ENCODE measurements at regions not wholly inside any gene's neighbourhood (a gene's known extent, or its start where the extent isn't known, plus 50 kb on each side); places are given as distances from the start of the nearest gene placed in this dataset.
"Not testable (repeated sequence)": the region's sequence is repeated elsewhere in the genome, so short reads cannot be mapped to it uniquely, and the experiment has no call there.

DNA sequence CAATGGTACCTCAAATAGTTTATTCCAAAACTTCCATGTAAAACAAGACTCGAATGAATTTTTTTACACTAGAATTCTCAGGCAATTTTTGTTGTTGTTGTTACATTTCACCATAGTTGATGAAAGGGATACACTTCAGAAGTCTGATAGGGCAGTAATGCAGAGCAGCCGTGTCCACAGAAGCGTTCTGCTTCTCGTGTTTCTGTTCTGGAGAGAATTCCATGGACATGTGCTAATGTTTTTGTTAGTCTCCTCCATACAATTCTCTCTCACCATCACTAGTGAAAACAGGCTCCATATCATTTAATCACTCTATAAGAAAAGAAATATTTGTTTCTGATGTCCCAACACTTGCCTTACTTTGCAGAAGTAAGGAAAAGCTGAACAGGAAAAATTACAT is 606.1 kb downstream of the SLC16A7 start:
- DNase-seq, result no peak

DNA sequence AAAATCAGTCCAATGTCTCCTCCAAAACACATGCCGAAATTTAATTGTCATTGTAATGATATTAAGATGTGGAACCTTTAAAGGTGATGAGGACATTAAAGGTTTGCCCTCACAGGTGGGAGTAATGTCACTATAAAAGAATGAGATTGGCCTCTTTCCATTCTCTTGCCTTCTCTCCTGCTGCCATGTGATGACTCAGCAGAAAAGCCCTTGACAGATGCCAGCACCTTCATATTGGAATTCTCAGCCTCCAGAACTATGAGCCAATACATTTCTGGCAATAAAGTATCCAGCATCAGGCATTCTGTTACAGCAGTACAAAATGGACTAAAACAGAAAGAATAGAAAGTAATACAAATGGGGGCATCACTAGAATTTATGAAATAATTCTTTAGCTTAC is 609.7 kb downstream of the SLC16A7 start:
- no peak for DNase-seq

DNA sequence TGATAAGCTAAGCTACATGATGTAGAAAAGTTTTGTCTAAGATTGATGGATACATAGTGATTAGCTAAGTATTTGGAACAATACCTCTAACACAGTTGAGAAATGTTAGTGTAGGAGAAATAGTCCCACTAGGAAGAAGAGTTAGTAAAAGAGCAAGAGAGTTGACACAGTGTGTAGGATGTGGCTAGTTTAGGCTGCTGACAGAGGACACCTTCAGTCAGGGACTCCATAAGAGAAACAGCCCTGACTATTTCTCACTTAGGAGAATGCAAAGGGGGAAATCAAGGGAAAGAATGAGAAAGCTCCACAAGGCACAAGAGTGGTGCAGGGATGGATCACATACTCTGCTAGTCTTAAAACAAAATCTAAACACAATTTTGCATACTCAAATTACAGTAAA is 613.7 kb downstream of the SLC16A7 start:
- DNase-seq, result no peak

DNA sequence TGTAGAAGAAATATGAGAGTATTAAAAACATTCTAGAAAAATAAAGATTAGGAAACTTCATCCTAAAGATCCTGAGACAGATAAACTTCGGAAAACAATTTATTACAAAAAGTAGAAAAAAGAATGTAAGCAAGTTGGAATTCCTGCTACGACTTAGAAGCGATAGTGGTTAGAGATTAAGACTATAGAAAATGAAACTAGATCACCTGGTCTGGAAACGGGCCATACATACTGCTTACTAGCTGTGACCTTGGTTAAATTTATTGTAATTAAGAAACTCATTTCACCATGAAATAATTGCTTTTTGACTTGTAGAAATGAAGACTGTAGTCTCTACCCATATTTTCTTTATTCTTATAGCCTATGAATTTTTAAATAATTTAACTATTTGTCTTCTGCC is 614.1 kb downstream of the SLC16A7 start:
- DNase-seq, result no peak

DNA sequence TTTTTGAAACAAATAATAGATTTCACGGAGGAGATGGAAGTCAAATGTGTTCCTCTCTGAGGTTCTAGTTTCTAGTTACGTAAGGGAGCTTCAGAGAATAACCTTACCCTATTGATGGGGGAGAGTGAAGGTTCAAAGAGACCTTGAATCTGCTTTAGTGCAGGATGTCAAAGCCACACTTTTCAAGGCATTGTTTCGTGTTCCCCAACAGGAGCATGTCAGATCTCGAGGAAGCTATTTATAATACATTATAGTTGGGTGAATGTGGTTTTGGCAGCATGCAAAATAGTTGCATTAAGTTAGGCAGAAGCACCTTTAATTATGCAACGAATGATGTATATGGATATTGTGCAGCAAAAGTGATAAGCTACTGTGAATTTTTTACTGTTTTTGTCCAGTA is 614.9 kb downstream of the SLC16A7 start:
- DNase-seq, result no peak

DNA sequence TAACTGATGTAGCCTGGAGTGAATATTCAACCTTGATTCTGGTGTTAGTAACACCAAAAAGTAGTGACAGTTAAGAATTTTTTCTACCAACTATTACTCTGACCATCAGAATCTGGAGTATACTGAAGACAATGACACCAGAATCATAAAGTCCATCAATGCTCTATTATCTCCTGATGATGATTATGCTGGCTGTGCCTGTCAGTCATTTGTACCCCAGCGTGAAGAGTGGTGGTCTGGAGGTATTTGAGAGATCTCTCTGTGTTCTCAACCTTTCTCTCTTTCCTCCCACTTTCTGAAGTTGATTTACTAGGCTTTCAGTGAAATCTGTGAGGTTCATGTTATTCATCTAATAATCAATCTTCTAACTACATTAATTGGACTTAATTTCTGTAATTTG is 615.4 kb downstream of the SLC16A7 start:
- no peak for DNase-seq

DNA sequence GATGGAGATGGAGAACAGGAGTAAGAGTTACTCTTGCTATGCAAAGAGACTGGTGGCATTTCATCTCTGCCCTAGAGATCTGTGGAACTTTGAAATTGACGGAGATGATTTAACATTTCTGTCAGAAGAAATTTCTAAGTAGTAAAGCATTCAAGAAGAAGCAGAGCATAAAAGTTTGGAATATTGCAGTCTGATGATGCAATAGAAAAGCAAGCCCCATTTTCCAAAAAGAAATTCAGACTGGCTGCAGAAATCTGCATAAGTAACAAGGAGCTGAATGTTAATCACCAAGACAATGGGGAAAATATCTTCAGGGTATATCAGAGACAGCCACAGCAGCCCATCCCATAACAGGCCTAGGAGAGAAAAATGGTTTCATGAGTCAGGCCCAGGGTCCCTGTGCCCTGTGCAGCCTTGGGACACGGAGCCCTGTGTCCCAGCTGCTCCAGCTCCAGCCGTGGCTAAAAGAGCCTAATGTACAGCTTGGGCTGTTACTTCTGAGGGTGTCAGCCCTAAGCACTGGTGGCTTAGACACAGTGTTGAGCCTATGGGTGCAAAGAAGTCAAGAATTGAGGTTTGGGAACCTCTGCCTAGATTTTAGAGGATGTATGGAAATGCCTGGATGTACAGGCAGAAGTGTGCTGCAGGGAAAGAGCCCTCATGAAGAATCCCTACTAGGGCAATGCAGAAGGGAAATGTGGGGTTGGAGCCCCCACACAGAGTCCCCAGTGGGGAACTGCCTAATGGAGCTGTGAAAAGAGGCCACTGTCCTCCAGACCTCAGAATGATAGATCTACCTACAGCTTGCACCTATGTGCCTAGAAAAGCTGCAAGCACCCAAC is 616.6 kb downstream of the SLC16A7 start:
- no peak for DNase-seq

DNA sequence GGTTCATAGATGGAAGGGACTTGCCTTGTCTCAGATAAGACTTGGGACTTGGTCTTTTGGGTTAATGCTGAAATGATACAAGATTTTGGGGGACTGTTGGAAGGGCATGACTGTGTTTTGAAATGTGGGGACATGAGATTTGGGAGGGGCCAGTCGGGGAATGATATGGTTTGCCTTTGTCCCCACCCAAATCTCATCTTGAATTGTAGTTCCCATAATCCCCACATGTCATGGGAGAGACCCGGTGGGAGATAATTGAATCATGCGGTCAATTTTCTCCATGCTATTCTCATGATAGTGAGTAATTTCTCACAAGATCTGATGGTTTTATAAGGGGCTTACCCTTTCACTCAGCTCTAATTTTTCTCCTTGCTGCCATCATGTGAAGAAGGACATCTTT is 617.4 kb downstream of the SLC16A7 start:
- not testable (repeated sequence) for DNase-seq

DNA sequence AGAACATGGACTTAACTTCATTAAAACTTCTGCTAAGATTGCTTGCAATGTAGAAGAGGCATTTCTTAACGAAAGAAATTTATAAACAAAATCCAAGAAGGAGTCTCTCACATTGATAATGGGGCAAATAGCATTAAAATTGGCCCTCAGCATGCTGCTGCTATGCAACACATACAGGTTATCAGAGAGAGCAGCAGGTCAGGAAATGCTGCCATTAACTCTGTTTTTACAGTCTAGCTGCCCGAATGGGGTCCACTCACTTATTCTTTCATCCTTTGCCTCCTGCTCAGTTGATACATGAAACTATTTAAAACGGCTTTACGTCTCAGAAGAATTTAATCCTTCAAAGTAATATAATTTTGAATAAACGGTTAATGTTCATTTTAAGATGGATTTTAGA is 620.4 kb downstream of the SLC16A7 start:
- no peak for DNase-seq

DNA sequence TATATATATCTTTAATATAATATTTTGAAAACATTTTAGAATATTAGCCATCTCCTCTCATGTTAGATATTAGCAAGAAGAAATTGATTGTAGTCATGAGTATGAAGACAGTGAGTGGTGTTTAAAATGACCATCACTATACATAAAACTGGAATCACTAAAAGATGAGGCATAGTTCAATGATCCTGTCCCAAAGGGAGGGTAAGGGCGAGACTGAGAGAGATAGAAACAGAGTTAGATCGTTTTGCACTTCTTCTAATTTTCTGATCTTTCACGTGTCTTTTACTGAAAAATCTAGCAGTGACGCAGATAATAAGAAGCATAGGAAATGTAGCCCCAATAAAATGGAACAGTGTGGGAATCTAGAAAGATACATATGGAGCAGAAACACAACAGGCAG is 627.4 kb downstream of the SLC16A7 start:
- DNase-seq, result no peak

DNA sequence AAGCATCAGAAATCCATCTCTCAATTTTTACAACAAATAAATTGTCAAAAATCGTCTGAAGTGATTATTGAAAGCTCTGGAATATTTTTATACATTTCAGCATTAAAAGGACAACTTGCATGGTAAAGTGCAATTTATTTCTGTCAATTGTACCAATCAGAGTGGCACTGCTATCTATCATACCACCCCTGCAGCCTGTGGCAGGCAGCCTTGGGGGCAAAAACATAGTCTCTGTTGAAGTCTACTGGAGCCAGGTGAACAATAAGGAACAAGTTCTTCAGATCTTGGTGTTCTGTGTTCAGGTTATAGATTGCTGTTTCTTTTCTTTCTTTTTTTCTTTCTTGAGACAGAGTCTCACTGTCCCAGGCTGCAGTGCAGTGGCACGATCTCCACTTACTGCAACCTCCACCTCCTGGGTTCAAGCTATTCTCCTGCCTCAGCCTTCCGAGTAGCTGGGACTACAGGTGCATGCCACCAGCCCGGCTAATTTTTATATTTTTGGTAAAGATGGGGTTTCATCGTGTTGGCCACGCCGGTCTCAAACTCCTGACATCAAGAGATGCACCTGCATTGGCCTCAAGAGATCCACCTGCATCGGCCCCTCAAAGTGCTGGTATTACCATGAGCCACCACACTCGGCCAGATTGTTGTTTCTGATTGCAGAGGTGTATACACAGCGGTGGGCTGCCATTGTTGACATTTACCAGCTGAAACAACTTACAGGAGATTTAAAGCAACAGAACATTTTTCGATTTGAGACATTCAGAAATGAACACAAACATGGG is 629.6 kb downstream of the SLC16A7 start:
- no peak for DNase-seq

DNA sequence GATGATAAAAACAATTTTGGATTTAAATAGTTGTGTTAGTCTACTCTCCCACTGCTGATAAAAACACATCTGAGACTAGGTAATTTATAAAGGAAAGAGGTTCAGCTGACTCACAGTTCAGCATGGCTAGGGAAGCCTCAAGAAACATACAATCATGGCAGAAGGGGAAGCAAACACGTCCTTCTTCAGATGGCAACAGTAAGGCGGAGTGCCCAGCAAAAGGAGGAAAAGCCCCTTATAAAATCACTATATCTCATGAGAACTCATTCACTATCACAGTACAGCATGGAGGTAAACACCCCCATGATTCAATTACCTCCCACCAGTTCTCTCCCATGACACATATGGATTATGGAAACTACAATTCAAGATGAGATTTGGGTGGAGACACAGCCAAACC is 632.1 kb downstream of the SLC16A7 start:
- no peak for DNase-seq

DNA sequence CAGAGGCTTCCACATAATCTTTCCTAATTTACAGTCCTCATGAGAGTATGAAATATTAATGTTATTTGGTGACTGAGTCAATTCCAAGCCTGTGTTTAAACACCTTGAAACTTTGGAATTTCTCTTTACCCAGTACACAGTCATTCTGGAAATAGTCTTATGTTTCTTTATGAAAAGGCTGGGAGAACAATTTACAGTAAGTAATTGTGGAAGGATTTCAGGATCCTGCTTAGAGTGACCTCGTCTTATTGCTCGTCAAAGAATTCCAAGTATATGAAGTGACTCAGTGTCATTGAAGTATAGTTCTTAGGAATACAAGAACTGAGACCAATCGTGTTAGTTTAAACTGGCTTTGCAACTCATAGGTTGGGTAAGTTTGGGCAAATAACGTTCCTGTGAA is 634.2 kb downstream of the SLC16A7 start:
- no peak for DNase-seq

DNA sequence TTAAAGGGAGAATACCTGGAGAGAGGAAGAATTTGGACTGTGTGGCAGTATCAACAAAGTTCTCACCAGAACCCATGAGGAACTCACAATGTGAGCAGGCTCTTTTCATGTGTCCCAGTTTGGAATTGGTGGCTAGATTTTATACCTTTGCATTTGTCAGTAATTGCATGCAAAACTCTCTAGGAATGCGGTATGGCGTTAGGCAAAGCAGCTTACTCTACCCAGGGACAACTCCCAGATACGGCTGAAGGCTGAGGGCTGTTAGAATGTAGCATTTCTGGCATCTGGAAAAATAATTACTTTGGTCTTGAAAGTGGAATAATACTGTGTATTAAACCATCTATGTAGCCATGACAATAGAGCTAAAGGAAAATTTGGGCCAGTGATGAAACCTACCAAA is 635.5 kb downstream of the SLC16A7 start:
- no peak for DNase-seq

DNA sequence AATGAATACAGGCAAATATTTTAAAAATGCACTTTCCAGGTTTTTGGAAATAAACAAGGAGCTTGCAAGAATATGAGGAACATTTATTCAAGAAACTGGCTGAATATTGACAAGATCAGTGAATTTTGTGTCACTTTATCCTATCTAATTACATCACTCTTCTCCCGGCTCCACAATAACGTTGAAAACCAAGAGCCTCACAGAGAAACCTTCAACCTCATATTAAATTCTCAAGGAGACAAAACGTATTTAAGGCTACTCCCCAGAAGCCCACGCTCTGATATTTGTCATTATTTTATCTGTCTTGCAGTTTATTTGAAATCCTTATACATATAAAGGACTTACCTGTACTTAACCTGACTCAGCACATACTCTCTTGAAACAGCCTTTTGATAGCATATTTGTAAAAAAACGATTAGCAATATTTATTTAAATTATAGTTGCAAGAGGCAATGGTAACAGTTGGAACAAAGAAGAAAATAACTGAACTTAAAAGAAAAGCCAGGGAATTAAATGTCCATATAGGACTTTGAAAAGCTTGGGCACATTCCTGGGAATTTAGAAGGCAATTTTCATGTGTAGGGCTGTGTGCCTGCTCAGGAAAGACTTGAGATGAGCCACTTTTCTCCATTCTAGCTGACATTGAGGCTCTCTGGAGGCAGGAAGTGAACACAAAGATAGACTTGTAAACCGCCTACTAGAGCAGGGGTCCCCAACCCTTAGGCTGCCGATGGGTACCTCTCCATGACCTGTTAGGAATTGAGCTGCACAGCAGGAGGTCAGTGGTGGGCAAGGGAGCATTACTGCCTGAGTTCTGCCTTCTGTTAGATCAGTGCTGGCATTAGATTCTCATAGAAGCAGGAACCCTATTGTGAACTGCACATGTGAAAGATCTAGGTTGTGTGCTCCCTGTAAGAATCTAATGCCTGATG is 636.4 kb downstream of the SLC16A7 start:
- no peak for DNase-seq

DNA sequence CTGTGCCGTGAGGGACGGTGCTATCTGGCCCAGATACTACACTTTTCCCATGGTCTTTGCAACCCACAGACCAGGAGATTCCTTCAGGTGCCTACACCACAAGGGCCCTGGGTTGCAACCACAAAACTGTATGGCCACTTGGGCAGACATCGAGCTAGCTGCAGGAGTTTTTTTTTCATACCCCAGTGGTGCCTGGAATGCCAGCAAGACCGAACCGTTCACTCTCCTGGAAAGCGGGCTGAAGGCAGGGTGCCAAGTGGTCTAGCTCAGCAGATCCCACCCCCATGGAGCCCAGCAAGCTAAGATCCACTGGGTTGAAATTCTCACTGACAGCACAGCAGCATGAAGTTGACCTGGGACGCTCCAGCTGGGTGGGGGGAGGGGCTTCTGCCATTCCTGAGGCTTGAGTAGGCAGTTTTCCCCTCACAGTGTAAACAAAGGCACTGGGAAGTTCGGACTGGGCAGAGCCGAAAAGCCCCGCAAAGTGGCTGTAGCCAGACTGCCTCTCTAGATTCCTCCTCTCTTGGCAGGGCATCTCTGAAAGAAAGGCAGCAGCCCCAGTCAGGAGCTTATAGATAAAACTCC is 638.9 kb downstream of the SLC16A7 start:
- not testable (repeated sequence) for DNase-seq

DNA sequence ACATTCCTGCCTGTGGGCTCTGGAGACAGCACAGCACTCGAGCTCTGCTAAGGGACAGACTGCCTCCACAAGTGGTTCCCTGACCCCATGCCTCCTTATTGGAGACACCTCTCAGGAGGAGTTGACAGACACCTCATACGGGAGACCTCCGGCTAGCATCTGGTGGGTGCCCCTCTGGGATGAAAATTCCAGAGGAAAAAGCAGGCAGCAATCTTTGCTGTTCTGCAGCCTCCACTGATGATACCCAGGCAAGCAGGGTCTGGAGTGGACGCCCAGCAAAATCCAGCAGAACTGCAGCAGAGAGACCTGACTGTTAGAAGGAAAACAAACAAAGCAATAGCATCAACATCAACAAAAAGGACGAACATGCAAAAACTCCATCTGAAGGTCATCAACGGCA is 639.4 kb downstream of the SLC16A7 start:
- DNase-seq, result no peak

DNA sequence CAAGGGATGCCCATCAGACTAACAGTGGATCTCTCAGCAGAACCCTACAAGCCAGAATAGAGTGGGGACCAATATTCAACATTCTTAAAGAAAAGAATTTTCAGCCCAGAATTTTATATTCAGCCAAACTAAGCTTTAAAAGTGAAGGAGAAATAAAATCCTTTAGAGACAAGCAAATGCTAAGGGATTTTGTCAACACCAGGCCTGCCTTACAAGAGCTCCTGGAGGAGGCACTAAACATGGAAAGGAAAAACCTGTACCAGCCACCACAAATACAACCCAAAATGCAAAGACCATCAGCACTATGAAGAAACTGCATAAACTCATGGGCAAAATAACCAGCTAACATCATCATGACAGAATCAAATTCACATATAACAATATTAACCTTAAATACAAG is 640.6 kb downstream of the SLC16A7 start:
- not testable (repeated sequence) for DNase-seq

DNA sequence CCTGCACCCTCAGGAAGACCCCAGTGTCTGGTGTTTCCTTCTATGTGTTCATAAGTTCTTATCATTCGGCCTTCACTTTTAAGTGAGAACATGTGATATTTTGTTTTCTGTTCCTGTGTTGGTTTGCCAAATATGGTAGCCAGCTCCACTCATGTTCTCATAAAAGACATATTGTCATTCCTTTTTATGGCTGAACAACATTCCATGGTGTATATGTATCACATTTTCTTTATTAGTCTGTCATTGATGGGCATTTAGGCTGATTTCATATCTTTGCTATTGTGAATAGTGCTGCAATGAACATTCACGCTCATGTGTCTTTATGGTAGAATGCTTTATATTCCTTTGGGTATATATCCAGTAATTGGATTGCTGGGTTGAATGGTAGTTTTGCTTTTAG is 645.1 kb downstream of the SLC16A7 start:
- DNase-seq, result no peak

DNA sequence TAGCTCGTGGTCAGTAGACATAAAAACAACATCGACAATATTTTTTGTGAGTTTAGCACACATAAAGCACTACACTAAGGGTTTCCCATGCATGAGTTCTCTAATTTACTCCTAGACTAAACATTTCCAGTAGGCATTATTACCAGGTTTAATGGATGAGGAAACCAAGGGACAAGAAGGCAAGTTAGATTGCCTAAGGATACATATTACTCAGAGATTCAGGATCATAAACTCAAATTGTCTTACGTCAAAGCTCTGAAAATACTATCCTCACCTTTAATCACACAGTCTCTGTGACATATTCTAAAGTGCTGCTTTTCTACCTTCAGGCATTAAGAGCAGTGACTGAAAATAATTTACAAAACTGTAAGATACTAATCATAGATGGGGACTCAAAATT is 655.3 kb downstream of the SLC16A7 start:
- DNase-seq, result no peak

DNA sequence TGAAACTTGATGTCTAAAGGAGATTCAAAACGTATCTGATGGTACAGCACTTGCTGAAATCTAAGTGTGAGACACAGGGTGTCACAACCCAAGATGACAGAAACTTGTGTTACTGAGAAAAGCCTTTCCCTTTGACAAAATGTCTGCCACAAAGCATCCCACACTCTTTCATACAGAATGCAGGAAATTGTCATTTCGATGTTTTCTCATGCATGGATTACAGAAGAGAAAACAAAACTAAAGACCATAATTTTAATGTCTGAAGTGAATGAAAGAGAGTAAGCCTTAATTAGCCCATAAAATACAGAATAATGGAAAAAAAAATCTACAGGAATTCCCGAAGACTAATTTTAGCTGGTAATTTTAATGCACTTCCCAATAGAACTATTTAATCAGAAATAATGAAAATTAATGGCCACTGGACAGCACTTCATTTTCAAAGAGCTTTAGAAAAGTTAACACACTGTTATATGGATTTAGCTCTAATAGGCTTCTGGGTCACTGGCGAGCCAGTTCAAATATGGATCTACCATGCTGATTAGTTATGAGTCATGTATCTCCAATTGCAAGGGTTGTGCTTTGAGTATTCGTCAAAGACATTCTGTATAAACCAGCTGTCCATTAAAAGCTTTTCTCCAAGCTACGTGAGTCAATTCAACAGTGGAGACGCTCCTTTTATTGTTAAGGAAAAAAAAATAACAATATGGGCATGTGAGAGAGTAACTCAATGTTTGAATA is 656.7 kb downstream of the SLC16A7 start:
- no peak for DNase-seq

DNA sequence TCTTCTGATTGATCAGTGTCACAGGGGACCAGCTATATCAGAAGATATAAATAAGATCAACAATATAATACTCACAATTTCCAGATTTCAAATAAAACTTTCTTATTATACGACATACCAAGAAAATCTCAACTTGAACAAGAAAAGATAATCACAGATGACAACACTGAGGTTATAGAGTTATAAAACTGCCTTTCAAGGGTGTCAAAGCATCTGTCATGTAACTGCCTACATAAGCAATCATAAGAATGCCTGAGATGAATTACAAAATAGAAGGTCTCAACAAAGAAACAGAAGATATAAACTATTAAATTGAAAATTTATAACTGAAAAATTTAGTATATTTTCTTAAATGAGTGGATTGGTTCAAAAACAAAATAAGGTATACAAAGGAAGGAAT is 659.2 kb downstream of the SLC16A7 start:
- no peak for DNase-seq
